WTC11 (cell line): ENCODE measurements at regions not wholly inside any gene's neighbourhood (a gene's known extent, or its start where the extent isn't known, plus 50 kb on each side); places are given as distances from the start of the nearest gene placed in this dataset.

Source experiments
- CREM ChIP-seq: sonication (generic); formaldehyde crosslinking; IDR thresholded peaks from 2 replicates; pipeline ENCODE4 v1.8.1; 2022; ENCODE audit warnings: mild to moderate bottlenecking, missing genetic modification reagents, moderate library complexity
- CTCF ChIP-seq: fragments of 200-600 bp; IDR thresholded peaks from 2 replicates; pipeline ENCODE4 v1.8.0; 2022; ENCODE audit warnings: antibody characterized with exemption
- ELF4 ChIP-seq: sonication (generic); formaldehyde crosslinking; IDR thresholded peaks from 2 replicates; pipeline ENCODE4 v1.8.1; 2022; ENCODE audit warnings: low read depth, mild to moderate bottlenecking, moderate library complexity, missing genetic modification reagents
- ERG ChIP-seq: fragments of 250-450 bp; sonication (Bioruptor Pico); IDR thresholded peaks from 2 replicates; pipeline ENCODE4 v1.8.0; 2021; ENCODE audit warnings: mild to moderate bottlenecking
- ESRRA ChIP-seq: sonication (generic); formaldehyde crosslinking; IDR thresholded peaks from 2 replicates; pipeline ENCODE4 v1.8.1; 2022; ENCODE audit warnings: mild to moderate bottlenecking, missing genetic modification reagents, borderline replicate concordance
- SP1 ChIP-seq: sonication (generic); formaldehyde crosslinking; conservative IDR thresholded peaks from 2 replicates; pipeline ENCODE4 v1.8.1; 2022; ENCODE audit warnings: missing genetic modification reagents
- ZNF423 ChIP-seq: fragments of 250-450 bp; sonication (Bioruptor Pico); IDR thresholded peaks from 2 replicates; pipeline ENCODE4 v2.1.2; 2022; ENCODE audit warnings: mild to moderate bottlenecking, moderate library complexity
- TF ChIP-seq, protein P1 (sequence below): sonication (generic); formaldehyde crosslinking; IDR thresholded peaks from 2 replicates; pipeline ENCODE4 v1.8.1; 2022; ENCODE audit warnings: low read depth, missing genetic modification reagents, borderline replicate concordance
- TF ChIP-seq, protein P2 (sequence below): sonication (generic); formaldehyde crosslinking; IDR thresholded peaks from 2 replicates; pipeline ENCODE4 v1.8.1; 2023; ENCODE audit warnings: mild to moderate bottlenecking, missing genetic modification reagents, borderline replicate concordance
- TF ChIP-seq, protein P3 (sequence below): sonication (generic); formaldehyde crosslinking; IDR thresholded peaks from 2 replicates; pipeline ENCODE4 v1.8.0; 2022; ENCODE audit warnings: mild to moderate bottlenecking, missing genetic modification reagents

GRCh38 chr1:115530407-115530806, 111.4 kb upstream of the VANGL1 start:
- no peak for TF ChIP-seq CTCF
- TF ChIP-seq ELF4 (CRISPR knock-in tag): no peak
- no peak for TF ChIP-seq SP1 (CRISPR knock-in tag)
- no peak for TF ChIP-seq ERG (CRISPR knock-in tag)
- no peak for TF ChIP-seq CREM (CRISPR knock-in tag)
- TF ChIP-seq ESRRA (CRISPR knock-in tag): no peak
- TF ChIP-seq, protein P1, sequence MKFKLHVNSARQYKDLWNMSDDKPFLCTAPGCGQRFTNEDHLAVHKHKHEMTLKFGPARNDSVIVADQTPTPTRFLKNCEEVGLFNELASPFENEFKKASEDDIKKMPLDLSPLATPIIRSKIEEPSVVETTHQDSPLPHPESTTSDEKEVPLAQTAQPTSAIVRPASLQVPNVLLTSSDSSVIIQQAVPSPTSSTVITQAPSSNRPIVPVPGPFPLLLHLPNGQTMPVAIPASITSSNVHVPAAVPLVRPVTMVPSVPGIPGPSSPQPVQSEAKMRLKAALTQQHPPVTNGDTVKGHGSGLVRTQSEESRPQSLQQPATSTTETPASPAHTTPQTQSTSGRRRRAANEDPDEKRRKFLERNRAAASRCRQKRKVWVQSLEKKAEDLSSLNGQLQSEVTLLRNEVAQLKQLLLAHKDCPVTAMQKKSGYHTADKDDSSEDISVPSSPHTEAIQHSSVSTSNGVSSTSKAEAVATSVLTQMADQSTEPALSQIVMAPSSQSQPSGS (CRISPR knock-in tag): no peak
- TF ChIP-seq ZNF423 (CRISPR knock-in tag): no peak
- TF ChIP-seq, protein P2, sequence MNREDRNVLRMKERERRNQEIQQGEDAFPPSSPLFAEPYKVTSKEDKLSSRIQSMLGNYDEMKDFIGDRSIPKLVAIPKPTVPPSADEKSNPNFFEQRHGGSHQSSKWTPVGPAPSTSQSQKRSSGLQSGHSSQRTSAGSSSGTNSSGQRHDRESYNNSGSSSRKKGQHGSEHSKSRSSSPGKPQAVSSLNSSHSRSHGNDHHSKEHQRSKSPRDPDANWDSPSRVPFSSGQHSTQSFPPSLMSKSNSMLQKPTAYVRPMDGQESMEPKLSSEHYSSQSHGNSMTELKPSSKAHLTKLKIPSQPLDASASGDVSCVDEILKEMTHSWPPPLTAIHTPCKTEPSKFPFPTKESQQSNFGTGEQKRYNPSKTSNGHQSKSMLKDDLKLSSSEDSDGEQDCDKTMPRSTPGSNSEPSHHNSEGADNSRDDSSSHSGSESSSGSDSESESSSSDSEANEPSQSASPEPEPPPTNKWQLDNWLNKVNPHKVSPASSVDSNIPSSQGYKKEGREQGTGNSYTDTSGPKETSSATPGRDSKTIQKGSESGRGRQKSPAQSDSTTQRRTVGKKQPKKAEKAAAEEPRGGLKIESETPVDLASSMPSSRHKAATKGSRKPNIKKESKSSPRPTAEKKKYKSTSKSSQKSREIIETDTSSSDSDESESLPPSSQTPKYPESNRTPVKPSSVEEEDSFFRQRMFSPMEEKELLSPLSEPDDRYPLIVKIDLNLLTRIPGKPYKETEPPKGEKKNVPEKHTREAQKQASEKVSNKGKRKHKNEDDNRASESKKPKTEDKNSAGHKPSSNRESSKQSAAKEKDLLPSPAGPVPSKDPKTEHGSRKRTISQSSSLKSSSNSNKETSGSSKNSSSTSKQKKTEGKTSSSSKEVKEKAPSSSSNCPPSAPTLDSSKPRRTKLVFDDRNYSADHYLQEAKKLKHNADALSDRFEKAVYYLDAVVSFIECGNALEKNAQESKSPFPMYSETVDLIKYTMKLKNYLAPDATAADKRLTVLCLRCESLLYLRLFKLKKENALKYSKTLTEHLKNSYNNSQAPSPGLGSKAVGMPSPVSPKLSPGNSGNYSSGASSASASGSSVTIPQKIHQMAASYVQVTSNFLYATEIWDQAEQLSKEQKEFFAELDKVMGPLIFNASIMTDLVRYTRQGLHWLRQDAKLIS (CRISPR knock-in tag): no peak
- TF ChIP-seq, protein P3, sequence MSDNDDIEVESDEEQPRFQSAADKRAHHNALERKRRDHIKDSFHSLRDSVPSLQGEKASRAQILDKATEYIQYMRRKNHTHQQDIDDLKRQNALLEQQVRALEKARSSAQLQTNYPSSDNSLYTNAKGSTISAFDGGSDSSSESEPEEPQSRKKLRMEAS (CRISPR knock-in tag): no peak
